ENCODE measurements at regions not wholly inside any gene's neighbourhood (a gene's known extent, or its start where the extent isn't known, plus 50 kb on each side); places are given as distances from the start of the nearest gene placed in this dataset.

- 51% methylated on average over 3 of the region's 3 CpGs for WGBS (ENCODE audit: missing lambda C conversion rate)
- ATAC-seq (no peak), DNase-seq (ENCODE audit: low read depth in 1 of 2, low spot score in 1 of 2) (no peak), FAIRE-seq (no peak)
- H3K4me1 ChIP-seq = peaks cover 6% of the 10 kb centered on the region; the same call in 1 of the 3 replicates
- no peak overlapping the region for H3K27ac ChIP-seq
- ChIA-PET POLR2A (no interaction called here), CTCF (interaction anchor here (0.7 kb wide), 1 partner anchor 545 kb away, joined by 3 read pairs; no protein-coding TSS in a partner anchor)
- H3K4me3 ChIP-seq = no peak overlapping the region
- TF ChIP-seq CBX2 (IDR thresholded peaks at IDR 0.05; ENCODE audit: borderline replicate concordance, low read depth) = no peak
- no peak for TF ChIP-seq TFCP2L1 (CRISPR knock-in tag; IDR thresholded peaks at IDR 0.05)
- no peak for TF ChIP-seq HOXB13 (CRISPR knock-in tag; IDR thresholded peaks at IDR 0.05; ENCODE audit: low read depth)
- TF ChIP-seq FOXS1 (CRISPR knock-in tag; IDR thresholded peaks at IDR 0.05) = no peak
- no peak for TF ChIP-seq RNF2 (IDR thresholded peaks at IDR 0.05; ENCODE audit: borderline replicate concordance, low read depth)
- TF ChIP-seq BHLHE40 (IDR thresholded peaks at IDR 0.05; ENCODE audit: low read depth, low read length) = no peak
- TF ChIP-seq ZNF302 (CRISPR knock-in tag; IDR thresholded peaks at IDR 0.05) = no peak
- TF ChIP-seq GATA3 (IDR thresholded peaks at IDR 0.05; ENCODE audit: borderline replicate concordance) = no peak
- no peak for TF ChIP-seq BCL3 (IDR thresholded peaks at IDR 0.05)
- no peak for TF ChIP-seq ZC3H11A (IDR thresholded peaks at IDR 0.05)
- TF ChIP-seq ZSCAN20 (CRISPR knock-in tag; IDR thresholded peaks at IDR 0.05) = no peak
- H3K4me2 ChIP-seq = no peak overlapping the region
- H3K9me3 ChIP-seq = peaks cover 8% of the 10 kb centered on the region; the same call in 2 of the 3 replicates
Measured at GRCh38 chr3:72278349-72279067, 493.6 kb upstream of the PROK2 start.

GRCh38 chr3:72277710-72278109, 492.8 kb upstream of the PROK2 start:
- 81% methylated on average over 4 of the region's 4 CpGs for WGBS (ENCODE audit: missing lambda C conversion rate)
- CTCF ChIA-PET = interaction anchor here (0.7 kb wide), 1 partner anchor 546 kb away, joined by 3 read pairs; no protein-coding TSS in a partner anchor
- ATAC-seq = no peak

GRCh38 chr3:72276806-72277205, 491.9 kb upstream of the PROK2 start:
- no peak overlapping the region for H3K4me3 ChIP-seq
- WGBS (ENCODE audit: missing lambda C conversion rate) = 36% methylated on average over 3 of the region's 3 CpGs
- H3K27ac ChIP-seq = no peak overlapping the region
- CTCF ChIA-PET = no interaction called here
- FAIRE-seq (no peak), ATAC-seq (no peak), DNase-seq (ENCODE audit: low read depth in 1 of 2, low spot score in 1 of 2) (no peak)
- H3K4me2 ChIP-seq = no peak overlapping the region
- no peaks in the 10 kb centered on the region for H3K9me3 ChIP-seq
- H3K4me1 ChIP-seq = peaks cover 6% of the 10 kb centered on the region; the same call in 1 of the 3 replicates
- POLR2A ChIA-PET = no interaction called here
- no peak for TF ChIP-seq REST (IDR thresholded peaks at IDR 0.05)
- no peak for TF ChIP-seq HDAC2 (IDR thresholded peaks at IDR 0.05)
- no peak for TF ChIP-seq RAD21 (conservative IDR thresholded peaks at IDR 0.05 in 1 of 2, IDR thresholded peaks at IDR 0.05 in 1 of 2)
- no peak for TF ChIP-seq HMGXB4 (CRISPR knock-in tag; IDR thresholded peaks at IDR 0.05; ENCODE audit: borderline replicate concordance)
- TF ChIP-seq FOXS1 (CRISPR knock-in tag; IDR thresholded peaks at IDR 0.05) = no peak

More at GRCh38 chr3:72277710-72278109, 492.8 kb upstream of the PROK2 start:
- no peak for FAIRE-seq
- no peak overlapping the region for H3K4me2 ChIP-seq
- DNase-seq (ENCODE audit: low read depth in 1 of 2, low spot score in 1 of 2) = no peak
- TF ChIP-seq NFE2L2 (conservative IDR thresholded peaks at IDR 0.05; ENCODE audit: low read length) = no peak
- TF ChIP-seq HDAC2 (IDR thresholded peaks at IDR 0.05) = no peak
- no peak for TF ChIP-seq PHF8 (IDR thresholded peaks at IDR 0.05; ENCODE audit: borderline replicate concordance, low read depth)
- no peak for TF ChIP-seq ELK1 (IDR thresholded peaks at IDR 0.05; ENCODE audit: low read depth, low read length)
- TF ChIP-seq CBX2 (IDR thresholded peaks at IDR 0.05; ENCODE audit: borderline replicate concordance, low read depth) = no peak
- TF ChIP-seq MAX (IDR thresholded peaks at IDR 0.05) = no peak
- no peak for TF ChIP-seq HOXB5 (CRISPR knock-in tag; IDR thresholded peaks at IDR 0.05)
- no peak for TF ChIP-seq HOXA7 (CRISPR knock-in tag; IDR thresholded peaks at IDR 0.05)
- no peak for TF ChIP-seq RCOR1 (IDR thresholded peaks at IDR 0.05; ENCODE audit: low read depth, low read length)
- TF ChIP-seq EHF (CRISPR knock-in tag; IDR thresholded peaks at IDR 0.05) = no peak
- TF ChIP-seq EP300 (IDR thresholded peaks at IDR 0.05) = no peak
- TF ChIP-seq FOSB (CRISPR knock-in tag; IDR thresholded peaks at IDR 0.05) = no peak
- TF ChIP-seq FOXS1 (CRISPR knock-in tag; IDR thresholded peaks at IDR 0.05) = no peak
- TF ChIP-seq NPAS2 (CRISPR knock-in tag; IDR thresholded peaks at IDR 0.05; ENCODE audit: borderline replicate concordance) = no peak
- TF ChIP-seq KDM5A (IDR thresholded peaks at IDR 0.05) = no peak
- no peak for TF ChIP-seq TP53 (CRISPR knock-in tag; IDR thresholded peaks at IDR 0.05)
- TF ChIP-seq EHMT2 (IDR thresholded peaks at IDR 0.05; ENCODE audit: low read depth) = no peak
- TF ChIP-seq FOSL2 (IDR thresholded peaks at IDR 0.05) = no peak
- no peak for TF ChIP-seq FOSL2 (CRISPR knock-in tag; IDR thresholded peaks at IDR 0.05)
- TF ChIP-seq CHD2 (IDR thresholded peaks at IDR 0.05; ENCODE audit: low read length, partially characterized antibody) = no peak
- TF ChIP-seq BHLHE40 (IDR thresholded peaks at IDR 0.05; ENCODE audit: low read depth, low read length) = no peak
- no peak overlapping the region for H3K27ac ChIP-seq
- H3K4me1 ChIP-seq = peaks cover 6% of the 10 kb centered on the region; the same call in 1 of the 3 replicates
- peaks cover 3% of the 10 kb centered on the region; the same call in 1 of the 3 replicates for H3K9me3 ChIP-seq
- H3K4me3 ChIP-seq = no peak overlapping the region
- POLR2A ChIA-PET = no interaction called here
